ENCODE measurements at regions not wholly inside any gene's neighbourhood (a gene's known extent, or its start where the extent isn't known, plus 50 kb on each side); places are given as distances from the start of the nearest gene placed in this dataset.
A peak's percentile ranks its signal among the peaks of the same experiment; 100 is the strongest.

DNA sequence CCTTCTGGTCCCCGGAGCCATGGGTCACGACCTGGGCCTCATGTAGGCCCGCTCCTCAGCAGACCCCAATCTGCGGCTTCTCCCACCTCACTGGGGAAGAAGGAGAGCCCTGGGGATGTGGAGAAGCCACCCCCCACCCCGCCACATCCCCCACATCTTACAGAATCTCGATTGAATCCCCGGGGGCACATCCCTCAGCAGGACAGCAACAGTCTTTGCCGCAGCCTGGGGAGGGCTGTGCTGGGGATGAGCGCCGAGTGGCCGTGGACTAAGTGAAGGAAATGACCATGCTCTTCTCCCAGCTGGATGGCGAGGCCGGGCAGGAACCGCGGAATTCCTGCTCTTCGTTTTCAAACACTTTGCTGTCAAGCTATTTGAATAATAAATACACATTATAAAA, 169.0 kb upstream of the RTL1 start:
- Histone ChIP-seq H3K36me3 (ENCODE audit: control insufficient read depth, insufficient read depth, low read length) (no peaks in the 10 kb centered on the region), H3K4me1 (ENCODE audit: control insufficient read depth, insufficient read depth, low read length) (peaks cover 6% of the 10 kb centered on the region), H3K9ac (ENCODE audit: low read depth, low read length) (no peak overlapping the region), H3K4me3 (ENCODE audit: low read depth, low read length) (no peak overlapping the region), H3K27me3 (ENCODE audit: control insufficient read depth, insufficient read depth, low read length) (peaks cover 10% of the 10 kb centered on the region), H3K9me3 (ENCODE audit: control insufficient read depth, insufficient read depth, low read length) (no peaks in the 10 kb centered on the region)

GRCh38 chr14:101072945-101073597, 169.5 kb upstream of the RTL1 start:
- Histone ChIP-seq H3K4me3 (ENCODE audit: low read depth, low read length) (peak overlapping the region; percentile 26), H3K36me3 (ENCODE audit: control insufficient read depth, insufficient read depth, low read length) (no peaks in the 10 kb centered on the region), H3K27me3 (ENCODE audit: control insufficient read depth, insufficient read depth, low read length) (peaks cover 11% of the 10 kb centered on the region), H3K9me3 (ENCODE audit: control insufficient read depth, insufficient read depth, low read length) (no peaks in the 10 kb centered on the region), H3K9ac (ENCODE audit: low read depth, low read length) (no peak overlapping the region), H3K4me1 (ENCODE audit: control insufficient read depth, insufficient read depth, low read length) (peaks cover 6% of the 10 kb centered on the region)

DNA sequence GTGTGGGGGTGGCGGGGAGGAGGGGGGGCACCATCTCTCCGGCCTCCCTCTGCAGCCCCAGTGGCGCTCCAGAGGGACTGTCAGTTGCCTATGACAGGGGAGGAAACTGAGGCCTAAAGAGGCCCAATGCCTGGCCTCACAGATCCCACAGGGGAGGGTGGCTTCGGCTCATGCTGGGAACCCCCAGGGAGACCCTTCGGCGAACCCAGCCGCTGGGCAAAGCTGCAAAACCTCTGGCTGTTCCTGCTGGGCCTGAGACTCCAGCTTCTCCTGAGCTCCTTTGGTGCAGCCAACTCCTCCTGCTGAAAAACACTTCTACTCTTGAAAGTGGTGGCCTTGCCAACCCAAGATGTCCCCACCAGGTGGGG, 170.1 kb upstream of the RTL1 start:
- no peaks in the 10 kb centered on the region for H3K36me3 ChIP-seq (ENCODE audit: control insufficient read depth, insufficient read depth, low read length)
- H3K9me3 ChIP-seq (ENCODE audit: control insufficient read depth, insufficient read depth, low read length), result no peaks in the 10 kb centered on the region
- H3K4me1 ChIP-seq (ENCODE audit: control insufficient read depth, insufficient read depth, low read length), result peaks cover 6% of the 10 kb centered on the region
- H3K9ac ChIP-seq (ENCODE audit: low read depth, low read length), result no peak overlapping the region
- H3K27me3 ChIP-seq (ENCODE audit: control insufficient read depth, insufficient read depth, low read length), result peaks cover 16% of the 10 kb centered on the region
- H3K4me3 ChIP-seq (ENCODE audit: low read depth, low read length), result no peak overlapping the region

DNA sequence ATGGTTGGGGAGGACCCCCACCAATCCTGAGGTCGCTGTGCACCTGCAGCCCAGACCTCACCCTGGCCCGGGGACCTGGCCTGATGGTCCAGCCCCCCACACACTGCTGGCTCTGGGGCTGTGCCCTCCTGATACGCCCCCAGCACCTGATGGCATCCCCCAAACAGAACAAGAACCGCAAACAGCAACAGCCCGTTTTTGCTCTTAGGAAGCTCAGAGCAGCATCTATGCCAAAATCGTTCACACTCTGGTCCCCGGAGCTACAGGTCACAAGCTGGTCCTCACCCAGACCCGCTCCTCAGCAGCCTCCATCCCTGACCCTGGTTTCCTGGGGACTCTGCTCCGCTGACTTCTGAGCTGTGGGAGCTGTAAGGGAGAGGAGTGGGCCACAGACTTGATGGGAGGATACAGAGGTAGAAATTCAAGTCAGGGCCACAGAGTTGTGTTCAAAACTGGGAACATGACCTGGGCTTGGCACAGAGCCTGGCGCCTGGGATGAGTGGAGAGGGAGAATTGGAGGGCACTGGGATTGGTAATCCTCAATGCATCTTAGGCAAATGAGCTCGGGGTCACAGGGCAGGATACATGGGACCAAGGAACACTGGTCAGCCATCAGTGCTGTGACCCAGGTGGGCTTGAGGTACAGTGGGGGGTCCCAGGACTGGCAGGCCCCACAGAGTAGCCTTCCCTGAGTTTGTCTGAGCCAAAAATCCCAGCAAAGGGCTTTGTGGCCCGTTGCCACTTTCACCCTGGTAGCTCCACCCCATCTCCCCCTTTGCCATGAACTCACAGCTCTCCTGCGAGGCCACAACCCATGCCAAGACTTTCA, 170.9 kb upstream of the RTL1 start:
- H3K27me3 ChIP-seq (ENCODE audit: control insufficient read depth, insufficient read depth, low read length), result peaks cover 18% of the 10 kb centered on the region
- no peak overlapping the region for H3K9ac ChIP-seq (ENCODE audit: low read depth, low read length)
- H3K4me3 ChIP-seq (ENCODE audit: low read depth, low read length), result no peak overlapping the region
- no peaks in the 10 kb centered on the region for H3K9me3 ChIP-seq (ENCODE audit: control insufficient read depth, insufficient read depth, low read length)
- no peaks in the 10 kb centered on the region for H3K36me3 ChIP-seq (ENCODE audit: control insufficient read depth, insufficient read depth, low read length)
- H3K4me1 ChIP-seq (ENCODE audit: control insufficient read depth, insufficient read depth, low read length), result peaks cover 6% of the 10 kb centered on the region

GRCh38 chr14:101075025-101075800, 171.7 kb upstream of the RTL1 start:
- H3K9me3 ChIP-seq (ENCODE audit: control insufficient read depth, insufficient read depth, low read length), result no peaks in the 10 kb centered on the region
- H3K36me3 ChIP-seq (ENCODE audit: control insufficient read depth, insufficient read depth, low read length), result no peaks in the 10 kb centered on the region
- no peak overlapping the region for H3K4me3 ChIP-seq (ENCODE audit: low read depth, low read length)
- peaks cover 6% of the 10 kb centered on the region for H3K4me1 ChIP-seq (ENCODE audit: control insufficient read depth, insufficient read depth, low read length)
- no peak overlapping the region for H3K9ac ChIP-seq (ENCODE audit: low read depth, low read length)
- peaks cover 18% of the 10 kb centered on the region for H3K27me3 ChIP-seq (ENCODE audit: control insufficient read depth, insufficient read depth, low read length)

- Histone ChIP-seq H3K36me3 (ENCODE audit: control insufficient read depth, insufficient read depth, low read length) (no peaks in the 10 kb centered on the region), H3K4me1 (ENCODE audit: control insufficient read depth, insufficient read depth, low read length) (peaks cover 6% of the 10 kb centered on the region), H3K9ac (ENCODE audit: low read depth, low read length) (no peak overlapping the region), H3K27me3 (ENCODE audit: control insufficient read depth, insufficient read depth, low read length) (peaks cover 18% of the 10 kb centered on the region), H3K4me3 (ENCODE audit: low read depth, low read length) (no peak overlapping the region), H3K9me3 (ENCODE audit: control insufficient read depth, insufficient read depth, low read length) (no peaks in the 10 kb centered on the region)
Measured at GRCh38 chr14:101075801-101076413, 172.4 kb upstream of the RTL1 start.

GRCh38 chr14:101076451-101077198, 173.1 kb upstream of the RTL1 start:
- Histone ChIP-seq H3K9me3 (ENCODE audit: control insufficient read depth, insufficient read depth, low read length) (no peaks in the 10 kb centered on the region), H3K27me3 (ENCODE audit: control insufficient read depth, insufficient read depth, low read length) (peaks cover 18% of the 10 kb centered on the region), H3K36me3 (ENCODE audit: control insufficient read depth, insufficient read depth, low read length) (no peaks in the 10 kb centered on the region), H3K4me1 (ENCODE audit: control insufficient read depth, insufficient read depth, low read length) (peaks cover 6% of the 10 kb centered on the region), H3K4me3 (ENCODE audit: low read depth, low read length) (peak overlapping the region; percentile 8), H3K9ac (ENCODE audit: low read depth, low read length) (no peak overlapping the region)

GRCh38 chr14:101077481-101078074, 174.1 kb upstream of the RTL1 start:
- peak overlapping the region; percentile 52 for H3K4me3 ChIP-seq (ENCODE audit: low read depth, low read length)
- H3K4me1 ChIP-seq (ENCODE audit: control insufficient read depth, insufficient read depth, low read length), result peaks cover 6% of the 10 kb centered on the region
- no peaks in the 10 kb centered on the region for H3K36me3 ChIP-seq (ENCODE audit: control insufficient read depth, insufficient read depth, low read length)
- peaks cover 19% of the 10 kb centered on the region for H3K27me3 ChIP-seq (ENCODE audit: control insufficient read depth, insufficient read depth, low read length)
- H3K9ac ChIP-seq (ENCODE audit: low read depth, low read length), result no peak overlapping the region
- H3K9me3 ChIP-seq (ENCODE audit: control insufficient read depth, insufficient read depth, low read length), result no peaks in the 10 kb centered on the region

GRCh38 chr14:101078170-101078891, 174.8 kb upstream of the RTL1 start:
- Histone ChIP-seq H3K9ac (ENCODE audit: low read depth, low read length) (no peak overlapping the region), H3K4me3 (ENCODE audit: low read depth, low read length) (no peak overlapping the region), H3K4me1 (ENCODE audit: control insufficient read depth, insufficient read depth, low read length) (peaks cover 2% of the 10 kb centered on the region), H3K36me3 (ENCODE audit: control insufficient read depth, insufficient read depth, low read length) (no peaks in the 10 kb centered on the region), H3K9me3 (ENCODE audit: control insufficient read depth, insufficient read depth, low read length) (no peaks in the 10 kb centered on the region), H3K27me3 (ENCODE audit: control insufficient read depth, insufficient read depth, low read length) (peaks cover 22% of the 10 kb centered on the region)

- H3K27me3 ChIP-seq (ENCODE audit: control insufficient read depth, insufficient read depth, low read length), result peaks cover 22% of the 10 kb centered on the region
- H3K9ac ChIP-seq (ENCODE audit: low read depth, low read length), result no peak overlapping the region
- H3K4me3 ChIP-seq (ENCODE audit: low read depth, low read length), result no peak overlapping the region
- H3K9me3 ChIP-seq (ENCODE audit: control insufficient read depth, insufficient read depth, low read length), result no peaks in the 10 kb centered on the region
- peaks cover under 1% of the 10 kb centered on the region for H3K4me1 ChIP-seq (ENCODE audit: control insufficient read depth, insufficient read depth, low read length)
- no peaks in the 10 kb centered on the region for H3K36me3 ChIP-seq (ENCODE audit: control insufficient read depth, insufficient read depth, low read length)
Measured at GRCh38 chr14:101078892-101079221, 175.3 kb upstream of the RTL1 start.

Data from iPS-15b (cell line).